WTC11 (cell line): ENCODE measurements at regions not wholly inside any gene's neighbourhood (a gene's known extent, or its start where the extent isn't known, plus 50 kb on each side); places are given as distances from the start of the nearest gene placed in this dataset.
A peak's percentile ranks its signal among the peaks of the same experiment; 100 is the strongest.

ENCODE experiments used
- ATAC-seq: fragments of 200-7000 bp; cut with Tn5 transposase; 2 replicates; pipeline ENCODE4 v1.10.0; 2021; ENCODE audit warnings: mild to moderate bottlenecking, moderate library complexity
- CTCF ChIA-PET: fragments of 300-600 bp; sonication (Branson Sonifier 250); formaldehyde crosslinking; loops from one replicate; lab custom pipeline; 2021; ENCODE audit warnings: antibody characterized with exemption; lab: Charles Lee
- POLR2A ChIA-PET: fragments of 350-600 bp; sonication (Branson Sonifier 250); formaldehyde crosslinking; loops from one replicate; lab custom pipeline; 2021; ENCODE audit warnings: antibody characterized with exemption; lab: Charles Lee
- DNase-seq: peaks from one replicate; pipeline ENCODE4 v3.0.0; 2021; ENCODE audit warnings: low spot score
- H3K27ac Mint-ChIP-seq: 2 replicates; pipeline ENCODE4 v1.8.0; 2021; ENCODE audit warnings: mixed read lengths
- H3K27me3 Mint-ChIP-seq: 2 replicates; pipeline ENCODE4 v1.8.0; 2021; ENCODE audit warnings: low read depth, mild to moderate bottlenecking, moderate library complexity, mixed read lengths
- H3K36me3 Mint-ChIP-seq: 2 replicates; pipeline ENCODE4 v1.8.0; 2021; ENCODE audit warnings: mixed read lengths
- H3K4me1 Mint-ChIP-seq: 2 replicates; pipeline ENCODE4 v1.8.0; 2022; ENCODE audit warnings: mixed read lengths
- H3K4me3 Mint-ChIP-seq: 2 replicates; pipeline ENCODE4 v1.8.0; 2021; ENCODE audit warnings: mild to moderate bottlenecking, moderate library complexity, mixed read lengths
- H3K9me3 Mint-ChIP-seq: 2 replicates; pipeline ENCODE4 v1.8.0; 2021; ENCODE audit warnings: mixed read lengths
- ESRRA ChIP-seq: sonication (generic); formaldehyde crosslinking; IDR thresholded peaks from 2 replicates; pipeline ENCODE4 v1.8.1; 2022; ENCODE audit warnings: mild to moderate bottlenecking, missing genetic modification reagents, borderline replicate concordance
- FOXJ3 ChIP-seq: sonication (generic); formaldehyde crosslinking; IDR thresholded peaks from 2 replicates; pipeline ENCODE4 v1.9.0; 2021; ENCODE audit warnings: missing genetic modification reagents, mild to moderate bottlenecking, borderline replicate concordance
- FOXK1 ChIP-seq: sonication (generic); formaldehyde crosslinking; IDR thresholded peaks from 2 replicates; pipeline ENCODE4 v1.8.0; 2022; ENCODE audit warnings: mild to moderate bottlenecking, moderate library complexity, missing genetic modification reagents
- JUN ChIP-seq: sonication (generic); formaldehyde crosslinking; IDR thresholded peaks from 2 replicates; pipeline ENCODE4 v1.8.0; 2023; ENCODE audit warnings: mild to moderate bottlenecking, missing genetic modification reagents
- MYBL2 ChIP-seq: sonication (generic); formaldehyde crosslinking; IDR thresholded peaks from 2 replicates; pipeline ENCODE4 v1.8.1; 2023; ENCODE audit warnings: mild to moderate bottlenecking, moderate library complexity, missing genetic modification reagents
- NFE2L1 ChIP-seq: sonication (generic); formaldehyde crosslinking; IDR thresholded peaks from 2 replicates; pipeline ENCODE4 v1.8.1; 2023; ENCODE audit warnings: missing genetic modification reagents
- OVOL2 ChIP-seq: fragments of 250-450 bp; sonication (Bioruptor Pico); IDR thresholded peaks from 2 replicates; pipeline ENCODE4 v1.9.0; 2021; ENCODE audit warnings: mild to moderate bottlenecking, borderline replicate concordance
- TEAD1 ChIP-seq: sonication (generic); formaldehyde crosslinking; IDR thresholded peaks from 2 replicates; pipeline ENCODE4 v1.8.0; 2022; ENCODE audit warnings: mild to moderate bottlenecking, missing genetic modification reagents
- TP53 ChIP-seq: sonication (generic); formaldehyde crosslinking; IDR thresholded peaks from 2 replicates; pipeline ENCODE4 v1.8.1; 2023; ENCODE audit warnings: mild to moderate bottlenecking, missing genetic modification reagents
- TF ChIP-seq, protein P1 (sequence below): sonication (generic); formaldehyde crosslinking; IDR thresholded peaks from 2 replicates; pipeline ENCODE4 v1.8.1; 2023; ENCODE audit warnings: mild to moderate bottlenecking, missing genetic modification reagents
- TF ChIP-seq, protein P2 (sequence below): sonication (generic); formaldehyde crosslinking; IDR thresholded peaks from 2 replicates; pipeline ENCODE4 v1.8.0; 2022; ENCODE audit warnings: mild to moderate bottlenecking, missing genetic modification reagents
- TF ChIP-seq, protein P3 (sequence below): fragments of 250-450 bp; sonication (Bioruptor Pico); IDR thresholded peaks from 2 replicates; pipeline ENCODE4 v1.9.0; 2021; ENCODE audit warnings: moderate library complexity, mild to moderate bottlenecking, inconsistent platforms, borderline replicate concordance
- TF ChIP-seq, protein P4 (sequence below): fragments of 250-450 bp; sonication (Bioruptor Pico); conservative IDR thresholded peaks from 2 replicates; pipeline ENCODE4 v1.9.0; 2021; ENCODE audit warnings: mild to moderate bottlenecking
- TF ChIP-seq, protein P5 (sequence below): sonication (generic); formaldehyde crosslinking; IDR thresholded peaks from 2 replicates; pipeline ENCODE4 v1.8.1; 2023; ENCODE audit warnings: mild to moderate bottlenecking, moderate library complexity, missing genetic modification reagents

DNA sequence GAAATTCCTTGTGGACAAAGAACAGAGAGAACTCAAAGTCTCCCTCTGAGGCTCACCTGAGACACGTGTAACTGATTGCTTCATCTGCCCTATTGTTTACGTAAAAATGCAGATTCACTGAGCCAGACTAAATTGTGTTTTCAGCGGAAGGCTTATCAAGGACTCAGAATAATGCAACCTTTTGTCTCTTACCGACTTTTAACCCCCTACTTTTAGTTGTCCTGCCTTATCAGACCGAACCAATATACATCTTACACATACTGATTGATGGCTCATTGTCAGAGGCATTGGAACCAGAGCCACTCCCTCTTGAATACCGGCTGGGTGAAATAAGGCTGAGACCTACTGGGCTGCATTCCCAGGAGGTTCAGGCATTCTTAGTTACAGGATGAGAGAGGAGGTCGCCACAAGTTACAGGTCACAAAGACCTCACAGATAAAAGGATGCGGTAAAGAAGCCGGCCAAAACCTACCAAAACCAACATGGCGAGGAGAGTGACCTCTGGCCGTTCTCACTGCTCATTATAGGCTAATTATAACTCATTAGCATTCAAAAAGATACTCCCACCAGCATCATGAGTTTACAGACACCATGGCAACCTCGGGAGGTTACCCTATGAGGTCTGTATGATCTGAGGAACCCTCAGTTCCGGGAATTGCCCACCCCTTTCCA is 95.5 kb upstream of the ZNF184 start:
- ChIA-PET CTCF (interaction anchor here (1.4 kb wide), 1 partner anchor 41 kb away, joined by 4 read pairs; no protein-coding TSS in a partner anchor), POLR2A (no interaction called here)
- peak; percentile 15; the same call in 1 of the 2 replicates for ATAC-seq
- Mint-ChIP-seq H3K4me1 (peaks cover 28% of the 10 kb centered on the region), H3K27ac (no peak overlapping the region), H3K9me3 (no peaks in the 10 kb centered on the region), H3K36me3 (no peaks in the 10 kb centered on the region), H3K27me3 (peaks cover 42% of the 10 kb centered on the region), H3K4me3 (peak overlapping the region; percentile 10)
- DNase-seq = no peak
- TF ChIP-seq TEAD1 (CRISPR knock-in tag) (no peak), JUN (CRISPR knock-in tag) (no peak), FOXJ3 (no peak)
- TF ChIP-seq, protein P1, sequence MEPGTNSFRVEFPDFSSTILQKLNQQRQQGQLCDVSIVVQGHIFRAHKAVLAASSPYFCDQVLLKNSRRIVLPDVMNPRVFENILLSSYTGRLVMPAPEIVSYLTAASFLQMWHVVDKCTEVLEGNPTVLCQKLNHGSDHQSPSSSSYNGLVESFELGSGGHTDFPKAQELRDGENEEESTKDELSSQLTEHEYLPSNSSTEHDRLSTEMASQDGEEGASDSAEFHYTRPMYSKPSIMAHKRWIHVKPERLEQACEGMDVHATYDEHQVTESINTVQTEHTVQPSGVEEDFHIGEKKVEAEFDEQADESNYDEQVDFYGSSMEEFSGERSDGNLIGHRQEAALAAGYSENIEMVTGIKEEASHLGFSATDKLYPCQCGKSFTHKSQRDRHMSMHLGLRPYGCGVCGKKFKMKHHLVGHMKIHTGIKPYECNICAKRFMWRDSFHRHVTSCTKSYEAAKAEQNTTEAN (CRISPR knock-in tag) = no peak
- TF ChIP-seq, protein P2, sequence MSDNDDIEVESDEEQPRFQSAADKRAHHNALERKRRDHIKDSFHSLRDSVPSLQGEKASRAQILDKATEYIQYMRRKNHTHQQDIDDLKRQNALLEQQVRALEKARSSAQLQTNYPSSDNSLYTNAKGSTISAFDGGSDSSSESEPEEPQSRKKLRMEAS (CRISPR knock-in tag) = 0 out of 2 replicates have a peak, but pooled peaks have one; percentile 26
- TF ChIP-seq, protein P3, sequence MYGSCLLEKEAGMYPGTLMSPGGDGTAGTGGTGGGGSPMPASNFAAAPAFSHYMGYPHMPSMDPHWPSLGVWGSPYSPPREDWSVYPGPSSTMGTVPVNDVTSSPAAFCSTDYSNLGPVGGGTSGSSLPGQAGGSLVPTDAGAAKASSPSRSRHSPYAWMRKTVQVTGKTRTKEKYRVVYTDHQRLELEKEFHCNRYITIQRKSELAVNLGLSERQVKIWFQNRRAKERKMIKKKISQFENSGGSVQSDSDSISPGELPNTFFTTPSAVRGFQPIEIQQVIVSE (CRISPR knock-in tag) = no peak
- TF ChIP-seq, protein P4, sequence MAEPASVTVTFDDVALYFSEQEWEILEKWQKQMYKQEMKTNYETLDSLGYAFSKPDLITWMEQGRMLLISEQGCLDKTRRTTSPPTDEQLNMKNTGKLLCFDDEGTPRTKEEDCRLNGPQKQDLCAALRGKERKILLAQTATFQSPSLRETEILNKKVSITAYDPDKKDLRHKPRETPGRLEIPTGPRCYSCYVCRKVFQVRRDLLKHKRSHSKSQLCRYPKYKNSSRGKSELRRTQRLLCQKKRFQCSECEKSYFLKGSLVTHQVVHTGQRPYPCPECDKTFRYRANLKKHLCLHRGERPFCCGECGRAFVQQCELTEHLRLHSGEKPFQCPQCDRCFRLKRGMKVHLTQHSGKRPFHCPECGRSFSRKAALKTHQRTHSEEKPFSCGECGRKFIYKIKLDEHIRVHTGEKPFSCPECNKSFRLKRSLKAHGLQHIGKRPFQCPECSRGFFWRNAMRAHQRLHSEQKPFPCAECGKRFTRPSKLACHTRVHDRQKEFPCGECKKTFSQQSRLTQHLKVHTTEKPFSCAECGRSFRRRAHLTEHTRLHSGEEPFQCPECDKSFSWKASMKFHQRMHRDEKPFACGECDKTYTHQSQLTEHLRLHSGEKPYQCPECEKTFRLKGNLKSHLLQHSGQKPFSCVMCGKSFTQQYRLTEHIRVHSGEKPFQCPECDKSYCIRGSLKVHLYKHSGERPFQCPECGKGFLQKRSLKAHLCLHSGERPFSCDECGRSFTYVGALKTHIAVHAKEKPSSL = no peak

DNA sequence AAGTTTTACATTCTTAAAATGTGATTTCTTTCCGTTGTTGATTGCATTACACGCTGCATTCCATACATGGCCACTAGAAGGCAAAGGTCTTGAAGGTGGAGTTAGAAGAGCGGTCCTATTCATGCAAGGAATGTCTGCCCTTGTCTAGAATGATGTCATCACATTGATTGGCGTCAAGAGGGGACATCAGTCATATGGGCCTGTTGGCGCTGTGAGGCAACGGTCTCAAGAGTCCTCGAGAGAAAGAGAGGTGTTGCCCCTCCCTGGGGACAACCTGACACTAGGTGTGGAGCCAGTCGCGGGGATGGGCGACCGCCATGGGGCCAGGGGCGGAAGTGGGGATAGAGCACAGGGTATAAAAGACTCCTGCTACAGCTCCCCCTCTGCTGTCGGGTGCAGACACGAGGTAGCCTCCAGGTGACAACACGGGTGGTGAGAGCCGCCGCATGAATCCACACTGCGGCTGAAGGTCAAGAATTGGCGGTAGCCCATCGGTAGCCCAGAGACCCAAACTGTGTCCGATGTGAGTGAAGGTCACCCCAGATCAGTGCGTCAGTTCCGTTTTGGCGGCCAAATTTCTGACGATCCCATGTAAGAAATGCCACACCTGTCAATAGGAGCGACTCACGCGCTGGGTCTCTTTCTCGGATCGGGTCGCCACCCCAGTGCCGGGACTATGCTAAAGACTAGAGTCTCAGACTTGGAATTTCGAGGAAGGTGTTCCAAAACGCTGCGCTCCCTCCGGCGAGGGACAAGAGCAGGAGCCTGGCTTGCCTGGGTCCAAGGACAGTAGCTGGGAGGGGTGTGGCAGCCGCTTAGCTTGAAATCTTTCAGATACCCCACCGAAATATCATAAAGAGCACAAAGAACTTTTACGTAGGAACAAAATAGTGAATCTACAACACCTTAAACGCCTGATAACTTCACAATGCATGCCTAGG is 93.2 kb upstream of the ZNF184 start:
- peak; percentile 46 for DNase-seq
- Mint-ChIP-seq H3K9me3 (no peaks in the 10 kb centered on the region), H3K27ac (no peak overlapping the region), H3K36me3 (no peaks in the 10 kb centered on the region), H3K27me3 (peaks cover 57% of the 10 kb centered on the region), H3K4me3 (peak overlapping the region; percentile 92), H3K4me1 (peaks cover 31% of the 10 kb centered on the region)
- POLR2A ChIA-PET = no interaction called here
- peak; percentile 64 for ATAC-seq
- TF ChIP-seq, protein P5, sequence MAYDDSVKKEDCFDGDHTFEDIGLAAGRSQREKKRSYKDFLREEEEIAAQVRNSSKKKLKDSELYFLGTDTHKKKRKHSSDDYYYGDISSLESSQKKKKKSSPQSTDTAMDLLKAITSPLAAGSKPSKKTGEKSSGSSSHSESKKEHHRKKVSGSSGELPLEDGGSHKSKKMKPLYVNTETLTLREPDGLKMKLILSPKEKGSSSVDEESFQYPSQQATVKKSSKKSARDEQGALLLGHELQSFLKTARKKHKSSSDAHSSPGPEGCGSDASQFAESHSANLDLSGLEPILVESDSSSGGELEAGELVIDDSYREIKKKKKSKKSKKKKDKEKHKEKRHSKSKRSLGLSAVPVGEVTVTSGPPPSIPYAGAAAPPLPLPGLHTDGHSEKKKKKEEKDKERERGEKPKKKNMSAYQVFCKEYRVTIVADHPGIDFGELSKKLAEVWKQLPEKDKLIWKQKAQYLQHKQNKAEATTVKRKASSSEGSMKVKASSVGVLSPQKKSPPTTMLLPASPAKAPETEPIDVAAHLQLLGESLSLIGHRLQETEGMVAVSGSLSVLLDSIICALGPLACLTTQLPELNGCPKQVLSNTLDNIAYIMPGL (CRISPR knock-in tag) = peak; percentile 41; the same call in 1 of the 2 replicates
- TF ChIP-seq FOXK1 (CRISPR knock-in tag) (peak; percentile 20; the same call in 1 of the 2 replicates), NFE2L1 (CRISPR knock-in tag) (0 out of 2 replicates have a peak, but pooled peaks have one; percentile 54), MYBL2 (peak; percentile 65; the same call in 1 of the 2 replicates), TEAD1 (CRISPR knock-in tag) (peak; percentile 61; the same call in 1 of the 2 replicates), OVOL2 (CRISPR knock-in tag) (no peak), TP53 (CRISPR knock-in tag) (no peak), ESRRA (CRISPR knock-in tag) (peak; percentile 51; the same call in 1 of the 2 replicates)
- TF ChIP-seq, protein P2 (CRISPR knock-in tag) = peak; percentile 76
- CTCF ChIA-PET = interaction anchor here (0.7 to 1.4 kb wide), 3 partner anchors 26 to 87 kb away, joined by 3 to 4 read pairs (median 3); no protein-coding TSS in a partner anchor
